PC-3 (cell line): ENCODE measurements at regions not wholly inside any gene's neighbourhood (a gene's known extent, or its start where the extent isn't known, plus 50 kb on each side); places are given as distances from the start of the nearest gene placed in this dataset.

ENCODE experiments used
- ATAC-seq: fragments of 200-7000 bp; cut with Tn5 transposase; 2 replicates; pipeline ENCODE4 v1.9.1; 2020; ENCODE audit warnings: mild to moderate bottlenecking, moderate library complexity
- BruUV-seq: library from RNA; stranded (reverse); fragments of 400-500 nt; replicated peaks from 2 replicates; lab custom pipeline; 2021; lab: Mats Ljungman, UMichigan
- CTCF ChIA-PET: fragments of 300-600 bp; sonication (Branson Sonifier 250); formaldehyde crosslinking; loops from one replicate; lab custom pipeline; 2022; ENCODE audit warnings: antibody characterized with exemption; lab: Charles Lee
- POLR2A ChIA-PET: fragments of 300-600 bp; sonication (Branson Sonifier 250); formaldehyde crosslinking; loops from one replicate; lab custom pipeline; 2022; ENCODE audit warnings: antibody characterized with exemption; ENCODE audit not compliant: unreplicated experiment; lab: Charles Lee
- DNase-seq: peaks from one replicate; pipeline ENCODE4 v3.0.0-alpha.2; 2015
- H2AFZ ChIP-seq: fragments of 300-600 bp; sonication (generic); 2 replicates; pipeline ENCODE4 v1.6.0; 2016; ENCODE audit warnings: antibody characterized with exemption, low read length
- H3F3A ChIP-seq: fragments of 300-600 bp; sonication (generic); one replicate; pipeline ENCODE4 v1.6.0; 2017; ENCODE audit warnings: antibody characterized with exemption, low read length, control low read depth, mild to moderate bottlenecking; ENCODE audit not compliant: unreplicated experiment
- H3K27ac ChIP-seq: fragments of 300-600 bp; sonication (generic); 2 replicates; pipeline ENCODE4 v1.5.1; 2016; ENCODE audit warnings: mild to moderate bottlenecking, low read length
- H3K27me3 ChIP-seq: fragments of 300-600 bp; sonication (generic); 2 replicates; pipeline ENCODE4 v1.6.1; 2016; ENCODE audit warnings: low read length, mixed read lengths
- H3K36me3 ChIP-seq: fragments of 300-600 bp; sonication (generic); 2 replicates; pipeline ENCODE4 v1.6.1; 2016; ENCODE audit warnings: low read depth, mixed run types, low read length, mixed read lengths
- H3K4me1 ChIP-seq: fragments of 300-600 bp; sonication (generic); 2 replicates; pipeline ENCODE4 v1.5.1; 2016; ENCODE audit warnings: low read length; ENCODE audit not compliant: insufficient read depth
- H3K4me2 ChIP-seq: fragments of 300-600 bp; sonication (generic); 2 replicates; pipeline ENCODE4 v1.6.0; 2016; ENCODE audit warnings: low read length
- H3K4me3 ChIP-seq: fragments of 300-600 bp; sonication (generic); 2 replicates; pipeline ENCODE4 v1.5.1; 2016; ENCODE audit warnings: mild to moderate bottlenecking, low read length, mixed read lengths
- H3K79me2 ChIP-seq: fragments of 300-600 bp; sonication (generic); 2 replicates; pipeline ENCODE4 v1.6.1; 2017; ENCODE audit warnings: low read length, mixed read lengths
- H3K9ac ChIP-seq: fragments of 300-600 bp; sonication (generic); 2 replicates; pipeline ENCODE4 v1.6.0; 2016; ENCODE audit warnings: mild to moderate bottlenecking, low read length
- H3K9me2 ChIP-seq: fragments of 300-600 bp; sonication (generic); replicated peaks from 2 replicates; pipeline ENCODE4 v1.6.1; 2016; ENCODE audit warnings: mixed run types, low read length, mixed read lengths
- H3K9me3 ChIP-seq: fragments of 300-600 bp; sonication (generic); 2 replicates; pipeline ENCODE4 v1.6.1; 2016; ENCODE audit warnings: low read length, mixed read lengths
- H4K20me1 ChIP-seq: fragments of 300-600 bp; sonication (generic); 2 replicates; pipeline ENCODE4 v1.6.1; 2016; ENCODE audit warnings: low read length, mixed read lengths
- EZH2 ChIP-seq: fragments of 300-600 bp; sonication (generic); IDR thresholded peaks from one replicate; pipeline ENCODE4 v1.6.1; 2017; ENCODE audit warnings: antibody characterized with exemption, mild to moderate bottlenecking, low read length; ENCODE audit not compliant: unreplicated experiment
- EZH2phosphoT487 ChIP-seq: fragments of 300-600 bp; sonication (generic); IDR thresholded peaks from 2 replicates; pipeline ENCODE4 v1.6.1; 2018; ENCODE audit warnings: mild to moderate bottlenecking, antibody characterized with exemption, low read length, borderline replicate concordance
- intact Hi-C: fragments of 100-400 bp; cut with micrococcal nuclease; formaldehyde crosslinking; loops from 2 replicates; pipeline ENCODE4 v1.9.0; 2023
- TF ChIP-seq, protein P1 (sequence below): fragments of 300-600 bp; sonication (generic); conservative IDR thresholded peaks from 2 replicates; pipeline ENCODE4 v1.5.1; 2017; ENCODE audit warnings: antibody characterized with exemption, low read depth, mild to moderate bottlenecking, low read length

DNA sequence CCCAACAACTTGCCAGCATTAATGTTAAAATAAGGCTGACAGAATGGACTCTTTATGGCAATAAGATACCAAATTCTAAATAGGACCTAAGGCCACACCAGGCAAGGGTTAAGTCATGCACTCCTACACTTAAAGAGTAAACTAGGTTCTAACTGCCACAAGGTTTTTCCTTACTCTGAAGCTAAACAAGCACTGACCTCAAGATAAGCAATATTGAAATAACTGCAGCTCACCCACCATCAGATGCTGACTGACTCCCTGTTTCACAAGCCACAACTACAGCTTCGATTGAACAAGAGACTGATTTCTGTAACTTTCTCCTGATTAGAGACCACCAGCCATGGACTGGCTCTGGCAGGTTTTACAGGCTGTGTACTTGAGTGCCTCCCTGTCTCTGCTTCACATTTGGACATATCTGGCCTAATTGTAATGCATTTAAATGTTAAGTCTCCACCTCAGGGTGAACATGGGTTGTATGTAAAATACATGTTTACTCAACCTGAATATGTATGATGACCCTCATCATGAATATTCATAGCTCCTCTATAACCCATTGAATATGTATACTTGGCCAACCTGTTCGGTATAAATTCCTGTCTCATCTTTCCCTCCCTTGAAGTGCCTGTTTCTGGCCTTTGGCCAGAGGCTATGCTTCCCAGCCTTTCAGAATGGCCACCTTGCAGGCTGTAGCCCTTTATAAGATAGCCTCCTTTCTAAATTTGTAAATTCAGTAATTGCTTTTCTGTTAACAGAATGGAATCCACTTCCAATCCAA lies 70.5 kb upstream of the DAAM1 start:
- Histone ChIP-seq H3K79me2 (no peaks in the 10 kb centered on the region), H3K4me2 (peak overlapping the region; percentile 28), H3K9me2 (no peaks in the 10 kb centered on the region), H4K20me1 (no peaks in the 10 kb centered on the region), H3K27me3 (peaks cover 8% of the 10 kb centered on the region; the same call in 1 of the 2 replicates), H3K9ac (peak overlapping the region; percentile 32), H3K36me3 (no peaks in the 10 kb centered on the region), H3K4me1 (peaks cover 25% of the 10 kb centered on the region), H3F3A (peaks cover 6% of the 10 kb centered on the region), H3K9me3 (no peaks in the 10 kb centered on the region), H2AFZ (no peak overlapping the region), H3K27ac (peak overlapping the region; percentile 74), H3K4me3 (no peak overlapping the region)
- no TSS peak for BruUV-seq
- intact Hi-C loops = loop anchor here (2.0 kb wide), 2 partner anchors 89 to 387 kb away; no protein-coding TSS in a partner anchor
- POLR2A ChIA-PET = no interaction called here
- peak; percentile 60 for DNase-seq
- CTCF ChIA-PET = interaction anchor here (0.6 kb wide), 1 partner anchor 28 kb away, joined by 3 read pairs; no protein-coding TSS in a partner anchor
- no peak for ATAC-seq
- no peak for TF ChIP-seq EZH2
- TF ChIP-seq EZH2phosphoT487 = no peak
- TF ChIP-seq, protein P1, sequence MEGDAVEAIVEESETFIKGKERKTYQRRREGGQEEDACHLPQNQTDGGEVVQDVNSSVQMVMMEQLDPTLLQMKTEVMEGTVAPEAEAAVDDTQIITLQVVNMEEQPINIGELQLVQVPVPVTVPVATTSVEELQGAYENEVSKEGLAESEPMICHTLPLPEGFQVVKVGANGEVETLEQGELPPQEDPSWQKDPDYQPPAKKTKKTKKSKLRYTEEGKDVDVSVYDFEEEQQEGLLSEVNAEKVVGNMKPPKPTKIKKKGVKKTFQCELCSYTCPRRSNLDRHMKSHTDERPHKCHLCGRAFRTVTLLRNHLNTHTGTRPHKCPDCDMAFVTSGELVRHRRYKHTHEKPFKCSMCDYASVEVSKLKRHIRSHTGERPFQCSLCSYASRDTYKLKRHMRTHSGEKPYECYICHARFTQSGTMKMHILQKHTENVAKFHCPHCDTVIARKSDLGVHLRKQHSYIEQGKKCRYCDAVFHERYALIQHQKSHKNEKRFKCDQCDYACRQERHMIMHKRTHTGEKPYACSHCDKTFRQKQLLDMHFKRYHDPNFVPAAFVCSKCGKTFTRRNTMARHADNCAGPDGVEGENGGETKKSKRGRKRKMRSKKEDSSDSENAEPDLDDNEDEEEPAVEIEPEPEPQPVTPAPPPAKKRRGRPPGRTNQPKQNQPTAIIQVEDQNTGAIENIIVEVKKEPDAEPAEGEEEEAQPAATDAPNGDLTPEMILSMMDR = no peak

DNA sequence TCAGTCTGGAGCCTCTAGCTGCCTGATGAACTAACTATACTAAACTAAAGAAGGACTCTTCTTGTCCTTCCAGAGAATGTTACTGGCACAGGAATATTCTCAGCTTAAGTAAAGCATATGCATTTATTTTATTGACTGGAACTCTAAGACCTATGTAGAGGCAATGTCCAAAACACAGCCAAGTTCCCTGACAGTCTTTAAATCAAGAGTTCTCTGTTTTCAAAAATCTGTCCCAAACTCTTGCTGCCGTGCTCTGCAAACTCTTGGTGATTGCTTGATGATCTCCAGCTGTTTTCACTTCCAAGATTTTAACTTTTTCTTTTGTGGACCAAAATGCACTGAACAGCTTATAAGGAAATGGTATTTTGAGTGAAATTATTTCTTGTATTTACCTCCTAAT lies 67.5 kb upstream of the DAAM1 start:
- DNase-seq (no peak), ATAC-seq (no peak)
- Histone ChIP-seq H3K79me2 (no peaks in the 10 kb centered on the region), H2AFZ (no peak overlapping the region), H3K9me3 (no peaks in the 10 kb centered on the region), H3K4me2 (no peak overlapping the region), H3K27me3 (peaks cover 8% of the 10 kb centered on the region; the same call in 1 of the 2 replicates), H4K20me1 (no peaks in the 10 kb centered on the region), H3K36me3 (no peaks in the 10 kb centered on the region), H3F3A (peaks cover 6% of the 10 kb centered on the region), H3K4me1 (peaks cover 25% of the 10 kb centered on the region), H3K4me3 (no peak overlapping the region), H3K9me2 (no peaks in the 10 kb centered on the region), H3K9ac (no peak overlapping the region), H3K27ac (no peak overlapping the region)
- ChIA-PET CTCF (interaction anchor here (0.6 kb wide), 1 partner anchor 323 kb away, joined by 3 read pairs; no protein-coding TSS in a partner anchor), POLR2A (no interaction called here)
- no TSS peak for BruUV-seq
- intact Hi-C loops = no loop called here
- no peak for TF ChIP-seq EZH2
- no peak for TF ChIP-seq EZH2phosphoT487
- TF ChIP-seq, protein P1 = no peak

DNA sequence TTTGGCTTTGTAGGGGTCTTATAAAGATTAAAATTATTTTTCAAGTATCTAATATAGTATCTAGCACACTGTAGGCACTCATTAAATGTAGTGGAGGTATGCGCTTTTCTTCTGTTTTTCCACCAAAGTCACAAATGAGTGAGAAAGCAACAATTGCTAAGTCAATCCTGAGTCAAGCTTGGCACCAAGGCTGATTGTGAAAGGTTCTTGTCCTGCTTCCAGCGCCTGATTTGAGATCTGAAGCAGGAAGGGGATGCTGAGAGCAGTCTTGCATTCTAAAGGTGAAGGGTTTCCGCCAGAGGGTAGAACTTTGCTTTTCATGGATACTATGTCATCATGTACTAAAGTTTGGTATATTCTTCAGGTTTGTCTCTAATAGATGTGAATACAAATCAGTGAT lies 64.9 kb upstream of the DAAM1 start:
- H3K27me3 ChIP-seq = peaks cover 8% of the 10 kb centered on the region; the same call in 1 of the 2 replicates
- ATAC-seq (no peak), DNase-seq (peak; percentile 46)
- no peaks in the 10 kb centered on the region for H3K9me3 ChIP-seq
- H3K4me1 ChIP-seq = no peaks in the 10 kb centered on the region
- no peak overlapping the region for H3K9ac ChIP-seq
- BruUV-seq = no TSS peak
- H3K4me2 ChIP-seq = no peak overlapping the region
- intact Hi-C loops = no loop called here
- no peak overlapping the region for H2AFZ ChIP-seq
- H3K4me3 ChIP-seq = no peak overlapping the region
- no peaks in the 10 kb centered on the region for H3F3A ChIP-seq
- no peaks in the 10 kb centered on the region for H4K20me1 ChIP-seq
- TF ChIP-seq EZH2 (no peak), EZH2phosphoT487 (no peak)
- TF ChIP-seq, protein P1 = no peak
- CTCF ChIA-PET = no interaction called here
- POLR2A ChIA-PET = no interaction called here
- H3K36me3 ChIP-seq = no peaks in the 10 kb centered on the region
- no peaks in the 10 kb centered on the region for H3K9me2 ChIP-seq
- no peak overlapping the region for H3K27ac ChIP-seq
- no peaks in the 10 kb centered on the region for H3K79me2 ChIP-seq
